Umbilical cord (tissue), 1 donor: ENCODE measurements at regions not wholly inside any gene's neighbourhood (a gene's known extent, or its start where the extent isn't known, plus 50 kb on each side); places are given as distances from the start of the nearest gene placed in this dataset.
"Not testable (repeated sequence)": the region's sequence is repeated elsewhere in the genome, so short reads cannot be mapped to it uniquely, and the experiment has no call there.

Source experiments
- DNase-seq: peaks from one replicate; pipeline ENCODE4 v3.0.0-alpha.2; 2015; ENCODE audit warnings: low spot score

DNA sequence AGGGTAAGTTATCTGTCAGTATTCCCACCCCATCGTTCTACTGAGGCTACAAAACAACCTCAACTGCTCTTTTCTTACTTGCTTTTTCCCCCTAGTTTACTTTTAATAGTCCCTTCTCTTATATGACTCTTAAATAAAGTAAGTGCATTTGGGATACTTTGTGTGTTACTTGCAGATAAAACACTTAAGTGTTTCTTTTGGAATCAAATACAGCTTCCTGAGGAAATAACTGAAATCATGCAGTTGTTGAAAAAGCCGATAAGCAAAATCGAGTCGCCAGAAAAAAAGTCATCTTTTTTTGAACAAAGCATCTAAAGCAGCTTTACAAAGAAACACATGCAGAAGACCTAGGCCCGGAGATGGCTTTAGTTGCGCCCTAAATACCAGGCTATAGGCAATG lies 53.5 kb upstream of the EPB41L4A start:
- DNase-seq = peak; percentile 37

GRCh38 chr5:112473989-112474388 lies 54.9 kb upstream of the EPB41L4A start:
- no peak for DNase-seq

DNA sequence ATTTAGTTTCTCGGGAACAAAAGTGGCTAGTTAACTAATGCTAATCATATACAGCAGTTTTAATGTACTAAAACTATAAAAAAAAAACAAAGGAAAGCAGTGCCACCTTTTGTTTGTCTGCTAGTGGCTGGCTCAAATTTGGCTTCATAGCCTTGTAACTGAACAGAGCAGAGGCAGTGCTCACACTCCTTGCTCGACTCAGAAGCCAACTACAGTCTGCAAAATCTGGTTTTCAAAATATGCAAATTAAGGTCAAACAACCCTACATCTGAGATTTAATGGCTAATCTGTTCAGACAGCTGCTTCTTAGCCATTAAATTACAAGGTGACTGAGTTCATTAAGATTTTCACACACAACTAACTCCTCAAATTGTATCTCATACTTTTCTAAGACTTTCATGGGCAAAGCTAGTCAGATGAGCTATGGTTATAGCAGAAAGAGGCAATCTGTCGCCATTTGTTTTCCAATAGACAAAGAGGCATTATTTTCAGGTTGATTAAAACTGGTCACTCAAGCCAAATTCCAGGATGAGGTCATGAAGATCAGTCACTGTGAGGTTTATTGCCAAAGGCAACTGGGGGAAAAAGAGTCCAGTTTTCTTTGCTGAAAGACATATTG lies 56.8 kb upstream of the EPB41L4A start:
- DNase-seq = no peak

GRCh38 chr5:112479418-112479817 lies 60.3 kb upstream of the EPB41L4A start:
- DNase-seq = peak; percentile 81

DNA sequence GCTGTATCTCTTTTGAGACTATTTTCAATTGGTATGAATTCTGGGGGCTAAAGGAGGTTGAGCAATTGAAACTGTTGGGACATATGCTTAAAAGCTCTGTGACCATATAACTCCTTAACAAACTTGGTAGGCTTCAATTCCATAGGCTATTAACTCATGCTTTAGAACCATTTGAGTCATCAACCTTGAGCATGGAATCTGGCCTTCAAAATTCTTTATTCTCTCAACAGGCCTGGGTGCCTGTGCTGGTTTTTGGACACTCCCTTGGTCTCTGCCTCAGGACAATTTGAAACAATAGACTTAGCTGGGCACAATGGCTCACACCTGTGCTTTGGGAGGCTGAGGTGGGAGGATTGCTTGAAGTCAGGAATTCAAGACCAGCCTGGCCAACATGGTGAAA lies 61.4 kb upstream of the EPB41L4A start:
- DNase-seq = no peak

- DNase-seq = no peak
Measured at GRCh38 chr5:112483704-112484103, 64.6 kb upstream of the EPB41L4A start.

- DNase-seq = peak; percentile 54
Measured at GRCh38 chr5:112485934-112486355, 66.9 kb upstream of the EPB41L4A start.

DNA sequence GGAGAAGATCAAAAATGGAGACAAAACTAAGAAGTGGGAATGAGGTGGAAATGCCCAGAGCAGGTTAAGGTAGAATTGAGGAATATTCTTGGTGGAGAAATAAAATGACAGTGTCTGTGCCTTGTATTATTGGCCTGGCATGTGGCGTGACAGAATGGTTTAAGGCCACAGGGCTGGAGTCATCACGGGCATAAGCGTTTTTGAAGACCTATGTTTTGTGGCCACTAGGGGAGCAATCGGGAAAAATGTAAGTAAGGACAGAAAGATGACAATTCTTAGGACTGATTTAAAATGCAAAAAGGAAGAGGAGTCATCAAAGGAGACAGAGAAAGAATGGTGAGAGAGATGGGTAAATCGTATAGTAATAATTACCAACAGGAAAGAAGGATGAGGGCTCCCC lies 72.2 kb upstream of the EPB41L4A start:
- no peak for DNase-seq

DNA sequence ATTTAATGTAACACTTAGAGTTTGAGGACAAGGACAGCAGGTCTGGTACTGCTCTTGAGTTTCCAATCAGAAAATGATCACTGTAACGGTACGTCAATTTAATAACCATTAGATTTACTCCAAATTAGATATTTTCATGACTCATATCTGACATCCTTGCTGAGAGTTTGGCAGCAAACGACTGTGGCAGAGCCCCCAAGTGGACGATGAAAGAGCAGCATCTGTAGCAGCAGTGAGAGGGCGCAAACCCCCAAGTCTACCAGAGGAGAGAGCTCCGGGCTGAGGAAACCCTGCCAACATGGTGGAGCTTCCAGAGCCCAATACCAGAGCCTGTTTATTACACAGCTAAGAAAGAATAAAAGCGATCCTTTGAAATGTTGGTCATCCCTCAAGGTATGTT lies 73.2 kb upstream of the EPB41L4A start:
- DNase-seq = peak; percentile 42

GRCh38 chr5:112503749-112504501 lies 84.8 kb upstream of the EPB41L4A start:
- not testable (repeated sequence) for DNase-seq

GRCh38 chr5:112509097-112509496 lies 90.0 kb upstream of the EPB41L4A start:
- not testable (repeated sequence) for DNase-seq

- DNase-seq = no peak
Measured at GRCh38 chr5:112511920-112512319, 92.8 kb upstream of the EPB41L4A start.

- no peak for DNase-seq
Measured at GRCh38 chr5:112512901-112513300, 93.8 kb upstream of the EPB41L4A start.

GRCh38 chr5:112514111-112514510 lies 95.0 kb upstream of the EPB41L4A start:
- no peak for DNase-seq

- DNase-seq = not testable (repeated sequence)
Measured at GRCh38 chr5:112520474-112520873, 101.4 kb upstream of the EPB41L4A start.

GRCh38 chr5:112522891-112523673 lies 104.0 kb upstream of the EPB41L4A start:
- DNase-seq = not testable (repeated sequence)

GRCh38 chr5:112523674-112524263 lies 104.7 kb upstream of the EPB41L4A start:
- DNase-seq = not testable (repeated sequence)

- no peak for DNase-seq
Measured at GRCh38 chr5:112525217-112525616, 106.1 kb upstream of the EPB41L4A start.

- no peak for DNase-seq
Measured at GRCh38 chr5:112528928-112529327, 109.9 kb upstream of the EPB41L4A start.

GRCh38 chr5:112529525-112529924 lies 110.4 kb upstream of the EPB41L4A start:
- no peak for DNase-seq

- DNase-seq = no peak
Measured at GRCh38 chr5:112532654-112533360, 113.7 kb upstream of the EPB41L4A start.
